ENCODE measurements at regions not wholly inside any gene's neighbourhood (a gene's known extent, or its start where the extent isn't known, plus 50 kb on each side); places are given as distances from the start of the nearest gene placed in this dataset.
"Not testable (repeated sequence)": the region's sequence is repeated elsewhere in the genome, so short reads cannot be mapped to it uniquely, and the experiment has no call there.

DNA sequence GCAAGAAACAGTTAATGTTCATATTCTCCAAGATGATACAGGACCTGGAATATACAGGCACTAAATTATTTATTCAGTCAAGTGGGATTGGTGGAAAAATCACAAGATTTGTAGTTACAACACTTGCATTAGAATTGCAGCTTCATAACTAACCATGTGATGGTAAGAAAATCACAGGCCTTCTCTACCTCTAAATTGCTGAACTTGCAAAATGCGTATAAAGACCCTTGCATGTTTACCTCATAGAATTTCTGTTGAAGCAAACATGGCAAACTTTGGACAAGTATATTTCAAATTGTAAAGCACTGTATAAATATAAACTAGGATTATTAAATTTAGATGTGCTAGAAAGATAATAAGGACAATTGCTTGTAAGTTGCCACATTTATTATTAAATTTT, 215.1 kb downstream of the TMA16 start:
- no peak overlapping the region for H3K27ac Mint-ChIP-seq (ENCODE audit: low read depth, unreplicated experiment)
- no TSS peak for BruUV-seq (replicated peaks)
- no peak overlapping the region for H3K4me3 Mint-ChIP-seq (ENCODE audit: unreplicated experiment)
- CTCF ChIA-PET, result interaction anchor here (0.9 kb wide), 1 partner anchor 31 kb away, joined by 7 read pairs; no protein-coding TSS in a partner anchor
- no peaks in the 10 kb centered on the region for H3K9me3 Mint-ChIP-seq (ENCODE audit: unreplicated experiment)
- POLR2A ChIA-PET, result interaction anchor here (0.6 kb wide), 1 partner anchor 79 kb away, joined by 4 read pairs; no protein-coding TSS in a partner anchor
- H3K4me1 Mint-ChIP-seq (ENCODE audit: insufficient read depth, unreplicated experiment), result no peaks in the 10 kb centered on the region
- TF ChIP-seq, protein P1, sequence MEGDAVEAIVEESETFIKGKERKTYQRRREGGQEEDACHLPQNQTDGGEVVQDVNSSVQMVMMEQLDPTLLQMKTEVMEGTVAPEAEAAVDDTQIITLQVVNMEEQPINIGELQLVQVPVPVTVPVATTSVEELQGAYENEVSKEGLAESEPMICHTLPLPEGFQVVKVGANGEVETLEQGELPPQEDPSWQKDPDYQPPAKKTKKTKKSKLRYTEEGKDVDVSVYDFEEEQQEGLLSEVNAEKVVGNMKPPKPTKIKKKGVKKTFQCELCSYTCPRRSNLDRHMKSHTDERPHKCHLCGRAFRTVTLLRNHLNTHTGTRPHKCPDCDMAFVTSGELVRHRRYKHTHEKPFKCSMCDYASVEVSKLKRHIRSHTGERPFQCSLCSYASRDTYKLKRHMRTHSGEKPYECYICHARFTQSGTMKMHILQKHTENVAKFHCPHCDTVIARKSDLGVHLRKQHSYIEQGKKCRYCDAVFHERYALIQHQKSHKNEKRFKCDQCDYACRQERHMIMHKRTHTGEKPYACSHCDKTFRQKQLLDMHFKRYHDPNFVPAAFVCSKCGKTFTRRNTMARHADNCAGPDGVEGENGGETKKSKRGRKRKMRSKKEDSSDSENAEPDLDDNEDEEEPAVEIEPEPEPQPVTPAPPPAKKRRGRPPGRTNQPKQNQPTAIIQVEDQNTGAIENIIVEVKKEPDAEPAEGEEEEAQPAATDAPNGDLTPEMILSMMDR (IDR thresholded peaks at IDR 0.05; ENCODE audit: unreplicated experiment), result no peak
- no peak for DNase-seq (ENCODE audit: unreplicated experiment)
- H3K27me3 Mint-ChIP-seq (ENCODE audit: insufficient read depth, unreplicated experiment), result no peaks in the 10 kb centered on the region
- no peaks in the 10 kb centered on the region for H3K36me3 Mint-ChIP-seq (ENCODE audit: insufficient read depth, unreplicated experiment)
- intact Hi-C loops (cut with micrococcal nuclease), result no loop called here

GRCh38 chr4:163710158-163710557, 215.7 kb downstream of the TMA16 start:
- Mint-ChIP-seq H3K27ac (ENCODE audit: low read depth, unreplicated experiment) (no peak overlapping the region), H3K36me3 (ENCODE audit: insufficient read depth, unreplicated experiment) (no peaks in the 10 kb centered on the region), H3K4me3 (ENCODE audit: unreplicated experiment) (no peak overlapping the region), H3K27me3 (ENCODE audit: insufficient read depth, unreplicated experiment) (no peaks in the 10 kb centered on the region), H3K4me1 (ENCODE audit: insufficient read depth, unreplicated experiment) (no peaks in the 10 kb centered on the region), H3K9me3 (ENCODE audit: unreplicated experiment) (no peaks in the 10 kb centered on the region)
- no TSS peak for BruUV-seq (replicated peaks)
- TF ChIP-seq, protein P1 (IDR thresholded peaks at IDR 0.05; ENCODE audit: unreplicated experiment), result no peak
- DNase-seq (ENCODE audit: unreplicated experiment), result no peak
- intact Hi-C loops (cut with micrococcal nuclease), result no loop called here
- ChIA-PET POLR2A (no interaction called here), CTCF (interaction anchor here (0.5 kb wide), 1 partner anchor 205 kb away, joined by 3 read pairs; no protein-coding TSS in a partner anchor)

- intact Hi-C loops (cut with micrococcal nuclease); BruUV-seq (replicated peaks); H3K4me3 Mint-ChIP-seq (ENCODE audit: unreplicated experiment); DNase-seq (ENCODE audit: unreplicated experiment); H3K4me1 Mint-ChIP-seq (ENCODE audit: insufficient read depth, unreplicated experiment); H3K27ac Mint-ChIP-seq (ENCODE audit: low read depth, unreplicated experiment); H3K9me3 Mint-ChIP-seq (ENCODE audit: unreplicated experiment); H3K27me3 Mint-ChIP-seq (ENCODE audit: insufficient read depth, unreplicated experiment); POLR2A ChIA-PET; H3K36me3 Mint-ChIP-seq (ENCODE audit: insufficient read depth, unreplicated experiment): not testable (repeated sequence)
- CTCF ChIA-PET, result interaction anchor here (0.6 to 0.9 kb wide), 2 partner anchors 33 to 170 kb away, joined by 3 read pairs; no protein-coding TSS in a partner anchor
These were observed 230.0 kb downstream of the TMA16 start for GRCh38 chr4:163724495-163724894.

GRCh38 chr4:163726641-163727040, 232.2 kb downstream of the TMA16 start:
- no TSS peak for BruUV-seq (replicated peaks)
- ChIA-PET CTCF (no interaction called here), POLR2A (no interaction called here)
- Mint-ChIP-seq H3K27ac (ENCODE audit: low read depth, unreplicated experiment) (no peak overlapping the region), H3K27me3 (ENCODE audit: insufficient read depth, unreplicated experiment) (no peaks in the 10 kb centered on the region), H3K4me3 (ENCODE audit: unreplicated experiment) (no peak overlapping the region), H3K36me3 (ENCODE audit: insufficient read depth, unreplicated experiment) (peaks cover 5% of the 10 kb centered on the region), H3K4me1 (ENCODE audit: insufficient read depth, unreplicated experiment) (no peaks in the 10 kb centered on the region), H3K9me3 (ENCODE audit: unreplicated experiment) (peaks cover 19% of the 10 kb centered on the region)
- DNase-seq (ENCODE audit: unreplicated experiment), result no peak
- TF ChIP-seq, protein P1 (IDR thresholded peaks at IDR 0.05; ENCODE audit: unreplicated experiment), result no peak
- intact Hi-C loops (cut with micrococcal nuclease), result no loop called here

DNA sequence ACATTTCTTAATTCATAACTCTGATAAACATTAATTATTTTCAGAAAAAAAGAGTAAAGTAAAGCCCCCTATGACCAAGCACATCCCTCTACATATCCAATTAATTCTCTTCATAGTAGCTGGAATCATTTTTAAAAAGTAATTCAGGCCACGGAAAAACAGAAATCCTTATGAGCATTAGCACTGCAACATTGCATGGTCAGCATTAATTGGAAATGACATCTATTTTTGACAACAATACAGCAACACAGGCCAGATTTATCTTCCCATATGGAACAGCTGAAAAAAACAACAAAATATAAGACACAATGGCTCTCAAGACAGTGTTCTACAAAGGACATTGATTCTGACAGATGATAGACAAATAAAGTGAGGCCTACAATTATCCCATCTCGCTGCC, 236.6 kb downstream of the TMA16 start:
- ChIA-PET CTCF (interaction anchor here (0.6 kb wide), 1 partner anchor 1000 kb away, joined by 3 read pairs; no protein-coding TSS in a partner anchor), POLR2A (interaction anchor here (0.6 kb wide), 1 partner anchor 134 kb away, joined by 3 read pairs; no protein-coding TSS in a partner anchor)
- H3K9me3 Mint-ChIP-seq (ENCODE audit: unreplicated experiment), result peaks cover 19% of the 10 kb centered on the region
- no peak for DNase-seq (ENCODE audit: unreplicated experiment)
- intact Hi-C loops (cut with micrococcal nuclease), result no loop called here
- H3K27ac Mint-ChIP-seq (ENCODE audit: low read depth, unreplicated experiment), result no peak overlapping the region
- H3K4me1 Mint-ChIP-seq (ENCODE audit: insufficient read depth, unreplicated experiment), result no peaks in the 10 kb centered on the region
- BruUV-seq (replicated peaks), result no TSS peak
- peaks cover 5% of the 10 kb centered on the region for H3K36me3 Mint-ChIP-seq (ENCODE audit: insufficient read depth, unreplicated experiment)
- H3K4me3 Mint-ChIP-seq (ENCODE audit: unreplicated experiment), result no peak overlapping the region
- no peaks in the 10 kb centered on the region for H3K27me3 Mint-ChIP-seq (ENCODE audit: insufficient read depth, unreplicated experiment)
- TF ChIP-seq, protein P1 (IDR thresholded peaks at IDR 0.05; ENCODE audit: unreplicated experiment), result no peak

Measured in MCF 10A (cell line).